Esophagus muscularis mucosa (tissue), 3 donors: ENCODE measurements at regions not wholly inside any gene's neighbourhood (a gene's known extent, or its start where the extent isn't known, plus 50 kb on each side); places are given as distances from the start of the nearest gene placed in this dataset.

Experiments used
- CTCF ChIP-seq, 3 experiments: fragments of 200-600 bp in 2 of 3; fragments of 450-650 bp in 1 of 3; sonication (generic) in 2 of 3; IDR thresholded peaks; one replicate each; pipeline ENCODE4 v1.5.1; 2017 to 2019; ENCODE audit warnings: antibody characterized with exemption in 3 of 3, mild to moderate bottlenecking in 2 of 3, moderate library complexity in 1 of 3
- POLR2A ChIP-seq: fragments of 450-650 bp; IDR thresholded peaks from one replicate; pipeline ENCODE4 v1.6.1; 2017; ENCODE audit warnings: antibody characterized with exemption, moderate library complexity, mild to moderate bottlenecking, low read depth
- POLR2AphosphoS5 ChIP-seq, 2 donors: sonication (generic); formaldehyde crosslinking; IDR thresholded peaks; one replicate each; pipeline ENCODE4 v1.6.1; 2017; ENCODE audit warnings: antibody characterized with exemption in 2 of 2

DNA sequence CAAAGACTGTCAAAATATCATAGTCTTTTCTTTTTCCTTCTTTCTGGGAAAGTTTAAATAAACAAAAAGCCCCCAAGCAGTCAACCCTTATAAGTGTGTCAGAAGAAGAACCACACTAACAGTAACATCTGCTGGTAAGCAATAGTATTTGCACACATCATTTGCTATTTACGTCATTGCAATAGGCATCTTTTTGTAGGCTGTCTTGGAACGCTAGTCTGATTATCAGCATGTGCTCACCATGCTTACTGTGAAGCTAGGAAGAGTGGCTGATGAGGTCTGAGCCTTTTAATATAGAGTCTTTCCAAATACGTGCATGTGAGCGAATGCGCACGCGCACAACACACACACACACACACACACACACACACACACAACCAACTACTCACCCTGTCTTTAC lies 599.0 kb upstream of the TPK1 start:
- TF ChIP-seq CTCF (IDR thresholded peaks at IDR 0.05) (no peak), POLR2AphosphoS5 (IDR thresholded peaks at IDR 0.05) (no peak), POLR2A (no peak)
